GM23338 (cell line): ENCODE measurements at regions not wholly inside any gene's neighbourhood (a gene's known extent, or its start where the extent isn't known, plus 50 kb on each side); places are given as distances from the start of the nearest gene placed in this dataset.

Experiments used
- ATAC-seq: fragments of 200-7000 bp; cut with Tn5 transposase; 3 replicates; pipeline ENCODE4 v1.9.1; 2020
- DNase-seq: peaks from one replicate; pipeline ENCODE4 v3.0.0-alpha.2; 2015; ENCODE audit warnings: low spot score
- H2AFZ ChIP-seq: fragments of 200-600 bp; sonication (generic); 2 replicates; pipeline ENCODE4 v1.8.0; 2016; ENCODE audit warnings: antibody characterized with exemption, mild to moderate bottlenecking, moderate library complexity
- H3F3A ChIP-seq: fragments of 200-600 bp; sonication (generic); replicated peaks from 2 replicates; pipeline ENCODE4 v1.8.0; 2017; ENCODE audit warnings: antibody characterized with exemption, mixed run types, low read depth
- H3K27ac ChIP-seq: fragments of 200-600 bp; sonication (generic); 2 replicates; pipeline ENCODE4 v1.6.1; 2016; ENCODE audit warnings: low read depth
- H3K27me3 ChIP-seq: fragments of 200-600 bp; sonication (generic); 2 replicates; pipeline ENCODE4 v1.8.0; 2016; ENCODE audit warnings: mild to moderate bottlenecking, mixed run types, moderate library complexity; ENCODE audit not compliant: insufficient read depth
- H3K36me3 ChIP-seq: fragments of 200-600 bp; sonication (generic); 2 replicates; pipeline ENCODE4 v1.8.0; 2016; ENCODE audit warnings: mild to moderate bottlenecking; ENCODE audit not compliant: insufficient read depth
- H3K4me1 ChIP-seq: fragments of 200-600 bp; sonication (generic); 2 replicates; pipeline ENCODE4 v1.8.0; 2016; ENCODE audit warnings: mild to moderate bottlenecking, moderate library complexity; ENCODE audit not compliant: insufficient read depth
- H3K4me2 ChIP-seq: fragments of 200-600 bp; sonication (generic); 2 replicates; pipeline ENCODE4 v1.7.1; 2017; ENCODE audit warnings: mixed run types
- H3K4me3 ChIP-seq: fragments of 200-600 bp; sonication (generic); 2 replicates; pipeline ENCODE4 v1.6.1; 2016; ENCODE audit warnings: mixed run types
- H3K79me2 ChIP-seq: fragments of 200-600 bp; sonication (generic); replicated peaks from 2 replicates; pipeline ENCODE4 v1.8.0; 2017; ENCODE audit warnings: mild to moderate bottlenecking; ENCODE audit not compliant: insufficient read depth
- H3K9me2 ChIP-seq: fragments of 200-600 bp; sonication (generic); 2 replicates; pipeline ENCODE4 v1.8.0; 2017; ENCODE audit not compliant: insufficient read depth
- H4K20me1 ChIP-seq: fragments of 200-600 bp; sonication (generic); replicated peaks from 2 replicates; pipeline ENCODE4 v1.8.0; 2017; ENCODE audit warnings: mild to moderate bottlenecking; ENCODE audit not compliant: insufficient read depth
- H3K27ac Mint-ChIP-seq: 2 replicates; pipeline ENCODE4 v1.8.0; 2020; ENCODE audit warnings: inconsistent platforms, mild to moderate bottlenecking, moderate library complexity, mixed read lengths
- H3K27me3 Mint-ChIP-seq: 3 replicates; pipeline ENCODE4 v1.8.0; 2022; ENCODE audit warnings: low read depth, mild to moderate bottlenecking, moderate library complexity, mixed read lengths, inconsistent platforms; ENCODE audit not compliant: insufficient read depth, poor library complexity
- H3K36me3 Mint-ChIP-seq: 3 replicates; pipeline ENCODE4 v1.8.0; 2021; ENCODE audit warnings: low read depth, mild to moderate bottlenecking, inconsistent platforms, moderate library complexity, mixed read lengths
- H3K4me1 Mint-ChIP-seq: 3 replicates; pipeline ENCODE4 v1.8.0; 2020; ENCODE audit warnings: mild to moderate bottlenecking, inconsistent platforms, mixed read lengths
- H3K4me3 Mint-ChIP-seq: 3 replicates; pipeline ENCODE4 v1.8.0; 2021; ENCODE audit warnings: moderate library complexity, mild to moderate bottlenecking, inconsistent platforms, mixed read lengths
- H3K9me3 Mint-ChIP-seq: 3 replicates; pipeline ENCODE4 v1.8.0; 2020; ENCODE audit warnings: moderate library complexity, mild to moderate bottlenecking, inconsistent platforms, mixed read lengths
- CREB1 ChIP-seq: fragments of 250-450 bp; sonication (Bioruptor Pico); IDR thresholded peaks from 2 replicates; pipeline ENCODE4 v1.5.0; 2020; ENCODE audit warnings: low read depth, mild to moderate bottlenecking, moderate library complexity
- EZH2 ChIP-seq: fragments of 200-600 bp; sonication (generic); IDR thresholded peaks from one replicate; pipeline ENCODE4 v1.8.0; 2017; ENCODE audit warnings: antibody characterized with exemption, mild to moderate bottlenecking, low read depth; ENCODE audit not compliant: unreplicated experiment
- EZH2phosphoT487 ChIP-seq: fragments of 200-600 bp; sonication (generic); IDR thresholded peaks from one replicate; pipeline ENCODE4 v1.8.1; 2018; ENCODE audit warnings: antibody characterized with exemption; ENCODE audit not compliant: unreplicated experiment
- JUNB ChIP-seq: IDR thresholded peaks from one replicate; pipeline ENCODE4 v1.6.1; 2016; ENCODE audit warnings: antibody characterized with exemption; ENCODE audit not compliant: unreplicated experiment
- NANOG ChIP-seq: IDR thresholded peaks from 2 replicates; pipeline ENCODE4 v1.6.1; 2016; ENCODE audit warnings: antibody characterized with exemption, borderline replicate concordance
- POLR2AphosphoS5 ChIP-seq: IDR thresholded peaks from 2 replicates; pipeline ENCODE4 v1.6.1; 2016; ENCODE audit warnings: antibody characterized with exemption, low read depth
- STAT1 ChIP-seq: IDR thresholded peaks from one replicate; pipeline ENCODE4 v1.6.1; 2016; ENCODE audit warnings: antibody characterized with exemption; ENCODE audit not compliant: unreplicated experiment
- ZNF114 ChIP-seq: fragments of 250-450 bp; sonication (Bioruptor Pico); IDR thresholded peaks from 2 replicates; pipeline ENCODE4 v1.5.0; 2020; ENCODE audit warnings: mild to moderate bottlenecking, moderate library complexity
- ZNF331 ChIP-seq: fragments of 250-450 bp; sonication (Bioruptor Pico); IDR thresholded peaks from 2 replicates; pipeline ENCODE4 v1.5.0; 2020; ENCODE audit warnings: low read depth, mild to moderate bottlenecking, moderate library complexity
- TF ChIP-seq, protein P1 (sequence below), 2 experiments: fragments of 200-600 bp in 1 of 2; sonication (generic) in 1 of 2; conservative IDR thresholded peaks; 2 replicates each; pipeline versions ENCODE4 v1.5.1 to v1.6.1; 2016 to 2017; ENCODE audit warnings: antibody characterized with exemption in 2 of 2, low read depth in 2 of 2, mild to moderate bottlenecking in 2 of 2, moderate library complexity in 1 of 2
- TF ChIP-seq, protein P2 (sequence below): IDR thresholded peaks from 2 replicates; pipeline ENCODE4 v1.6.1; 2016; ENCODE audit warnings: antibody characterized with exemption
- TF ChIP-seq, protein P3 (sequence below): IDR thresholded peaks from one replicate; pipeline ENCODE4 v1.6.1; 2018; ENCODE audit warnings: antibody characterized with exemption; ENCODE audit not compliant: unreplicated experiment

DNA sequence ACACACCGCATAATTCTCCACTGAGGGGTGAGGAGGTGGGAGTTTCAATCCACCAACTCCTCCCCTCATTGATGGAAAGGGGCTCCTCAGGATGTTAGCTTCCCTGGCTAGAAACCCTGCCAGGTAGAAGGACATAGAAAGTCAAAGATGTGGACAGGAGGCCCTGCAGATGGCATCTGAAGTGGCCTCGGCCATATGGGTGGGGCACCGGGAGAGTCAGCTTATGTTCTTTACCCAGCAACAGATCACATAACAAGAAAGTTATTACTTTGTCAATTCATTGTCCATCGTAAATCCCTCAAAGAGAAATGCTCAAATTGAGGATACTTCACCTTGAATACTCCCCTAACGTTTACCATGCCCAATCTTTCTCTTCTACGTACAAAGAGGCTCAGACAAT is 97.3 kb upstream of the ARHGEF3 start:
- DNase-seq (no peak), ATAC-seq (no peak)
- no peaks in the 10 kb centered on the region for H3K9me3 Mint-ChIP-seq
- no peaks in the 10 kb centered on the region for H3F3A ChIP-seq
- no peaks in the 10 kb centered on the region for H3K36me3 ChIP-seq
- H3K9me2 ChIP-seq = no peaks in the 10 kb centered on the region
- H3K4me1 Mint-ChIP-seq = no peaks in the 10 kb centered on the region; the same call in 2 of the 3 replicates
- H3K4me1 ChIP-seq = no peaks in the 10 kb centered on the region
- H3K4me3 Mint-ChIP-seq = no peak overlapping the region
- no peak overlapping the region for H3K4me3 ChIP-seq
- no peaks in the 10 kb centered on the region for H3K79me2 ChIP-seq
- no peaks in the 10 kb centered on the region for H3K36me3 Mint-ChIP-seq
- H2AFZ ChIP-seq = no peak overlapping the region
- peaks cover 6% of the 10 kb centered on the region for H3K27me3 Mint-ChIP-seq
- TF ChIP-seq, protein P1, sequence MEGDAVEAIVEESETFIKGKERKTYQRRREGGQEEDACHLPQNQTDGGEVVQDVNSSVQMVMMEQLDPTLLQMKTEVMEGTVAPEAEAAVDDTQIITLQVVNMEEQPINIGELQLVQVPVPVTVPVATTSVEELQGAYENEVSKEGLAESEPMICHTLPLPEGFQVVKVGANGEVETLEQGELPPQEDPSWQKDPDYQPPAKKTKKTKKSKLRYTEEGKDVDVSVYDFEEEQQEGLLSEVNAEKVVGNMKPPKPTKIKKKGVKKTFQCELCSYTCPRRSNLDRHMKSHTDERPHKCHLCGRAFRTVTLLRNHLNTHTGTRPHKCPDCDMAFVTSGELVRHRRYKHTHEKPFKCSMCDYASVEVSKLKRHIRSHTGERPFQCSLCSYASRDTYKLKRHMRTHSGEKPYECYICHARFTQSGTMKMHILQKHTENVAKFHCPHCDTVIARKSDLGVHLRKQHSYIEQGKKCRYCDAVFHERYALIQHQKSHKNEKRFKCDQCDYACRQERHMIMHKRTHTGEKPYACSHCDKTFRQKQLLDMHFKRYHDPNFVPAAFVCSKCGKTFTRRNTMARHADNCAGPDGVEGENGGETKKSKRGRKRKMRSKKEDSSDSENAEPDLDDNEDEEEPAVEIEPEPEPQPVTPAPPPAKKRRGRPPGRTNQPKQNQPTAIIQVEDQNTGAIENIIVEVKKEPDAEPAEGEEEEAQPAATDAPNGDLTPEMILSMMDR (conservative IDR thresholded peaks at IDR 0.05; ENCODE audit: low read depth in 2 of 2) = no peak
- TF ChIP-seq EZH2 = no peak
- no peak for TF ChIP-seq CREB1
- TF ChIP-seq, protein P2, sequence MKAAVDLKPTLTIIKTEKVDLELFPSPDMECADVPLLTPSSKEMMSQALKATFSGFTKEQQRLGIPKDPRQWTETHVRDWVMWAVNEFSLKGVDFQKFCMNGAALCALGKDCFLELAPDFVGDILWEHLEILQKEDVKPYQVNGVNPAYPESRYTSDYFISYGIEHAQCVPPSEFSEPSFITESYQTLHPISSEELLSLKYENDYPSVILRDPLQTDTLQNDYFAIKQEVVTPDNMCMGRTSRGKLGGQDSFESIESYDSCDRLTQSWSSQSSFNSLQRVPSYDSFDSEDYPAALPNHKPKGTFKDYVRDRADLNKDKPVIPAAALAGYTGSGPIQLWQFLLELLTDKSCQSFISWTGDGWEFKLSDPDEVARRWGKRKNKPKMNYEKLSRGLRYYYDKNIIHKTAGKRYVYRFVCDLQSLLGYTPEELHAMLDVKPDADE = no peak
- no peak for TF ChIP-seq ZNF331 (CRISPR knock-in tag)
- TF ChIP-seq STAT1 = no peak
- no peak for TF ChIP-seq JUNB
- TF ChIP-seq, protein P3, sequence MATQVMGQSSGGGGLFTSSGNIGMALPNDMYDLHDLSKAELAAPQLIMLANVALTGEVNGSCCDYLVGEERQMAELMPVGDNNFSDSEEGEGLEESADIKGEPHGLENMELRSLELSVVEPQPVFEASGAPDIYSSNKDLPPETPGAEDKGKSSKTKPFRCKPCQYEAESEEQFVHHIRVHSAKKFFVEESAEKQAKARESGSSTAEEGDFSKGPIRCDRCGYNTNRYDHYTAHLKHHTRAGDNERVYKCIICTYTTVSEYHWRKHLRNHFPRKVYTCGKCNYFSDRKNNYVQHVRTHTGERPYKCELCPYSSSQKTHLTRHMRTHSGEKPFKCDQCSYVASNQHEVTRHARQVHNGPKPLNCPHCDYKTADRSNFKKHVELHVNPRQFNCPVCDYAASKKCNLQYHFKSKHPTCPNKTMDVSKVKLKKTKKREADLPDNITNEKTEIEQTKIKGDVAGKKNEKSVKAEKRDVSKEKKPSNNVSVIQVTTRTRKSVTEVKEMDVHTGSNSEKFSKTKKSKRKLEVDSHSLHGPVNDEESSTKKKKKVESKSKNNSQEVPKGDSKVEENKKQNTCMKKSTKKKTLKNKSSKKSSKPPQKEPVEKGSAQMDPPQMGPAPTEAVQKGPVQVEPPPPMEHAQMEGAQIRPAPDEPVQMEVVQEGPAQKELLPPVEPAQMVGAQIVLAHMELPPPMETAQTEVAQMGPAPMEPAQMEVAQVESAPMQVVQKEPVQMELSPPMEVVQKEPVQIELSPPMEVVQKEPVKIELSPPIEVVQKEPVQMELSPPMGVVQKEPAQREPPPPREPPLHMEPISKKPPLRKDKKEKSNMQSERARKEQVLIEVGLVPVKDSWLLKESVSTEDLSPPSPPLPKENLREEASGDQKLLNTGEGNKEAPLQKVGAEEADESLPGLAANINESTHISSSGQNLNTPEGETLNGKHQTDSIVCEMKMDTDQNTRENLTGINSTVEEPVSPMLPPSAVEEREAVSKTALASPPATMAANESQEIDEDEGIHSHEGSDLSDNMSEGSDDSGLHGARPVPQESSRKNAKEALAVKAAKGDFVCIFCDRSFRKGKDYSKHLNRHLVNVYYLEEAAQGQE = no peak
- TF ChIP-seq POLR2AphosphoS5 = no peak
- H3K27ac Mint-ChIP-seq = no peak overlapping the region
- no peaks in the 10 kb centered on the region for H3K27me3 ChIP-seq
- H4K20me1 ChIP-seq = no peaks in the 10 kb centered on the region
- H3K4me2 ChIP-seq = no peak overlapping the region
- no peak overlapping the region for H3K27ac ChIP-seq

DNA sequence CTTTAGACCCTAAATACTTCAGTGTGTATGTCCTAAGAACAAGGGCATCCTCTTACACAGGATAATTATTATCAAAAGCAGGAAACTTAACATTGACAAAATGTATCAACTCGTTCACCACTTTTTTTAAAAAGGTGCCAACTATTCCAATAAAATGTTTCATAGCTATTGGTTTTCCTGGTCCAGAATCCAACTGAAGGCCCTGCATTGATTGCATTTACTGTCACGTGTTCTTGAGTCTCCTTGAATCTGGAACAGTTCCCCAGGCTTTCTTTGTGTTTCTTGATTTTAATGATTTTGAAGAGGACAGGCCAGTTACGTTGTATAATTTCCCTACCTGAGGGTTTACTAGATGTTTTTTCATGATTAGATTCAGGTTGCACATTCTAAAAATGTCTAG is 94.6 kb upstream of the ARHGEF3 start:
- Histone ChIP-seq H2AFZ (no peak overlapping the region), H3K79me2 (no peaks in the 10 kb centered on the region), H3K27ac (no peak overlapping the region), H3K4me1 (no peaks in the 10 kb centered on the region), H3K4me2 (no peak overlapping the region), H3K27me3 (no peaks in the 10 kb centered on the region), H3K4me3 (no peak overlapping the region), H4K20me1 (no peaks in the 10 kb centered on the region), H3K9me2 (no peaks in the 10 kb centered on the region), H3F3A (no peaks in the 10 kb centered on the region), H3K36me3 (no peaks in the 10 kb centered on the region)
- DNase-seq (no peak), ATAC-seq (no peak)
- Mint-ChIP-seq H3K9me3 (no peaks in the 10 kb centered on the region), H3K27ac (no peak overlapping the region), H3K4me1 (no peaks in the 10 kb centered on the region; the same call in 2 of the 3 replicates), H3K27me3 (peaks cover 6% of the 10 kb centered on the region), H3K4me3 (no peak overlapping the region), H3K36me3 (no peaks in the 10 kb centered on the region)
- TF ChIP-seq, protein P1 (conservative IDR thresholded peaks at IDR 0.05; ENCODE audit: low read depth in 2 of 2) = no peak
- TF ChIP-seq STAT1 = no peak
- TF ChIP-seq ZNF331 (CRISPR knock-in tag) = no peak
- TF ChIP-seq, protein P2 = no peak
- no peak for TF ChIP-seq ZNF114 (CRISPR knock-in tag)
- TF ChIP-seq JUNB = no peak
- TF ChIP-seq NANOG = no peak
- no peak for TF ChIP-seq EZH2
- no peak for TF ChIP-seq EZH2phosphoT487
- TF ChIP-seq POLR2AphosphoS5 = no peak
